Spleen (tissue), 7 donors: ENCODE measurements at regions not wholly inside any gene's neighbourhood (a gene's known extent, or its start where the extent isn't known, plus 50 kb on each side); places are given as distances from the start of the nearest gene placed in this dataset.

Experiments
- POLR2A ChIP-seq, 3 donors: fragments of 450-650 bp; IDR thresholded peaks; one replicate each; pipeline ENCODE4 v1.5.1; 2017; ENCODE audit warnings: antibody characterized with exemption in 3 of 3, mild to moderate bottlenecking in 1 of 3
- TF ChIP-seq, protein P1 (sequence below), 11 experiments: fragments of 200-600 bp in 7 of 11; fragments of 450-650 bp in 4 of 11; sonication (generic) in 4 of 11; IDR thresholded peaks in 8 of 11; conservative IDR thresholded peaks in 3 of 11; 1 replicate in 7 of 11; 2 replicates in 4 of 11; pipeline versions ENCODE4 v1.4.0 to v1.8.0; 2016 to 2021; ENCODE audit warnings: antibody characterized with exemption in 11 of 11, inconsistent platforms in 4 of 11, mild to moderate bottlenecking in 1 of 11
- donor health status: DM: no; HTN: no; CAD: no; lungs with moderate emphysema.
- donor health status: DM: no; HTN: no; CAD: no.
- donor health status: DM: no; HTN: no; CAD: no.

GRCh38 chr5:163357636-163358035, 79.8 kb upstream of the CCNG1 start:
- no peak for TF ChIP-seq POLR2A (IDR thresholded peaks at IDR 0.05)
- TF ChIP-seq, protein P1, sequence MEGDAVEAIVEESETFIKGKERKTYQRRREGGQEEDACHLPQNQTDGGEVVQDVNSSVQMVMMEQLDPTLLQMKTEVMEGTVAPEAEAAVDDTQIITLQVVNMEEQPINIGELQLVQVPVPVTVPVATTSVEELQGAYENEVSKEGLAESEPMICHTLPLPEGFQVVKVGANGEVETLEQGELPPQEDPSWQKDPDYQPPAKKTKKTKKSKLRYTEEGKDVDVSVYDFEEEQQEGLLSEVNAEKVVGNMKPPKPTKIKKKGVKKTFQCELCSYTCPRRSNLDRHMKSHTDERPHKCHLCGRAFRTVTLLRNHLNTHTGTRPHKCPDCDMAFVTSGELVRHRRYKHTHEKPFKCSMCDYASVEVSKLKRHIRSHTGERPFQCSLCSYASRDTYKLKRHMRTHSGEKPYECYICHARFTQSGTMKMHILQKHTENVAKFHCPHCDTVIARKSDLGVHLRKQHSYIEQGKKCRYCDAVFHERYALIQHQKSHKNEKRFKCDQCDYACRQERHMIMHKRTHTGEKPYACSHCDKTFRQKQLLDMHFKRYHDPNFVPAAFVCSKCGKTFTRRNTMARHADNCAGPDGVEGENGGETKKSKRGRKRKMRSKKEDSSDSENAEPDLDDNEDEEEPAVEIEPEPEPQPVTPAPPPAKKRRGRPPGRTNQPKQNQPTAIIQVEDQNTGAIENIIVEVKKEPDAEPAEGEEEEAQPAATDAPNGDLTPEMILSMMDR (IDR thresholded peaks at IDR 0.05 in 8 of 11, conservative IDR thresholded peaks at IDR 0.05 in 3 of 11), result no peak
